ENCODE measurements at regions not wholly inside any gene's neighbourhood (a gene's known extent, or its start where the extent isn't known, plus 50 kb on each side); places are given as distances from the start of the nearest gene placed in this dataset.

GRCh38 chr5:154590093-154590724, 112.2 kb upstream of the HAND1 start:
- TF ChIP-seq CTCF (IDR thresholded peaks at IDR 0.05; ENCODE audit: low read depth, low read length) (no peak), EZH2phosphoT487 (IDR thresholded peaks at IDR 0.05; ENCODE audit: low read depth) (no peak)

Data from OCI-LY3 (cell line).